ENCODE measurements at regions not wholly inside any gene's neighbourhood (a gene's known extent, or its start where the extent isn't known, plus 50 kb on each side); places are given as distances from the start of the nearest gene placed in this dataset.

DNA sequence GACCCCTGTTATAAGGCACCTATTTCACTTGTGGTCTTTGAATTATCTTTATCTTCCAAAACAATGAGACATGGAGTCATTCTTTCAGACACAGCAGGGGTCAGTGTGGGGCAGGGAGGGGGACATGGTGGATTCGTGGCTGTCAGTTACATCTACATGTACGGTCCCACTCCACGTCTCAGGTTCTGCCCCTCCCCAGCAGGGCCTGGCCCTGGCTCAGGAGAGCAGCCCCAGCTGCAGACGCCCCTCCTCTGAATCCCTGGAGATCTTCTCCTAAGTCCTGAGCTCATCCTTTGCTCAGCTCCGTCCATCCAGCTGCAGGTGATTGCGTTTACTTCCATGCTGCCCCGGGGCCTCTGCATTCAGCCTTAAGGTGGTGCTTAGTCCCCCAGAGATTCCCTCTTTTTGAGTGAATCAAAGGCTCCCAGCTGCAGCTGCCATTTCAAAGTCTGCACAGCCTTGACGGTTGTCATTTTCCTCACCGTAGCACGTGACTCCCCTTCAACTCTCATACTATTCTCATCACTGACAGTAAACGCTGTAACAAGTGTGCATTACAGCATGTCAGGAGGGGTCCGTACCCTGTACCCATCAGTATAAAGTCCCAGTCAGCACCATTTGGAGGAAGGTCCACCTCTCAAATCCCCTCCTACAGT lies 113.4 kb upstream of the TCERG1L start:
- no peak for DNase-seq (ENCODE audit: low read depth, low spot score)

DNA sequence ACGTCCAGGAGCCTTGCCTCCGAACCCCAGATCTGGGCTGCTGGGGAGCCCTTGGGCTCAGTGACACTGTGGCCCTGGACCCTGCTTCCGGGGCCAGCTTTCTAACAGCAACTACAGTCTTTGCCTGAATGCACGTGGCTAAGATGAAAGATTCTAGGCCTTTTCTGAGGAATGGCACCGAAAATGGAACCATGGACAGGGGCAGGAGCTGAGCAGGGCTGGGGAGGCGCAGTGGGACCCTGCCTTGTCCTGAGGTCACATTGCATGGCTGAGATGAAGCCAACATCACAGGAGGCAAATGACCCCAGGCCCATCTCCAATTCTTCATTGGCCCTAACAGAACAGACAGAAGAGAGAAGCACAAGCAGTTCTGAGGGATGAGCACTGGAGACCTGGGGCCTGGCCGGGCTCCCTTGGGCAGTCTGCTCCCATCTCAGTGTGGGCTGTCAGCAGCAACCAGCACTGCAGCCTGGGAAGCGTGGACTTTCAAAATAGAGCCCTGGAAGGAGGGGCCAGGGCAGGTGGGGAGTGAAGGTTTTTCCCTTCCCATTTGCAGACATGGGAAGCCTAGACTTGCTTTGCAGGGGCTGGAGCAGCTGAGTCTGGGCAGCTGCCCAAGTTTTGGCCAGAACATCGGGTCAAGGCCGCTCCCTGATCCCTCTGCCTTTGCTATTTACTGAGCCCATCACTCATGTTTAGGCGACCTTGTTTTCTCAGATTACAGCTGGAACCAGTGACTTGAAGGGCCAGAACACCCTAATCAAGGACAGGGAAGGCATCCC lies 114.4 kb upstream of the TCERG1L start:
- DNase-seq (ENCODE audit: low read depth, low spot score), result peak; percentile 8

DNA sequence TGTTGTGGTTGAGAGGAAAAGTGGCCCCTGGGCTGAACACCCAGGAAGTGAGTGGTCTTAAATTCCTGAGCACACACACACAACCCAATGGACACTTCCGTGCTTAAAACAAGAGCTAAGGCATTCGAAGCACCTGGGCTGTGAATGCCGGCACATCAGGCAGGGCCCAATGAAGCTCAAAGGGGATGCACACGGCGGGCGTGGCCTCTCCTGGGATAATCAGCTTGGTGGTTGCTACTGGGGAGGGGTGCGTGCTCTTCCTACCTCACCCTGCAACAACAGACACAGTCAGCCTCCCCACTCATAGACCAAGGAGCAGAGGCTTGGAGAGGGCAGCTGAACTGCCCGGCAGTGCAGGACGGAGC lies 115.0 kb upstream of the TCERG1L start:
- DNase-seq (ENCODE audit: low read depth, low spot score), result no peak

DNA sequence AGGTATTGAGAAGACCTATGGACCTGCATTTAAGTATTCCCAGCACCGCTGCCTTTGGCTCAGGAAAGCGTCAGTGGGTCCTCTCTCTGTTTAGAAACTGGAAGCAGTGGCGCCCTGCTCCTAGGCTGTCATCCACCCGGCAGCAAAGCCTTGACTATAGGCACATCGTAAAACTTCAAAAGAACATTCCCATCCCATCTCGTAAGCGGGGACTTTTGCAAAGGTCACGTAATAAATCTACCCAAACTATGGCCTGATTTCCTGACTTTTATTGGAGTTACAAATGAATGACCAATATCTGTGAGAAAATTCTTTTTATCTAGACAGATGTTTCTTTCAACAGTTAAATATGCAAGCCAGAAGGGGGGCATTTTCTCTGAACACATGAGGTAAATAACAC lies 115.8 kb upstream of the TCERG1L start:
- DNase-seq (ENCODE audit: low read depth, low spot score), result no peak

DNA sequence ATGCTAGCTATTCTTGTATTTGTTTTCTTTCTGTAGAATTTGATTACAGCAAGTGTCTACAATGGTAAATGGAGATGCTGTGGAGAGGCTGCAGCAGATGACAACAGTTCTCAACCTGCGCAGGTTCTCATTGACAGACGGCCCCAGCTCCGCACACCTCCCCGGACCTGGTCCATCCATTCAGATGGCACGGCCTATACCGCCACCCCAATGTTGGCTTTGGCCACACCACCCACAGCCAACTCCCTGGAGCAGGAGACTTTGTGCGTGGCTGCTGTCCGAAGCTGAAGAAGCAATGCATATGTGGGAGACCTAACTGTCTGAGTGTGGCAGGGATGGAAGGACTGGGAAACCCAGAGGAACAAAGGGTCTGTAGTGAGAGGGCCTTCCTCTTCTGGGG lies 116.4 kb upstream of the TCERG1L start:
- no peak for DNase-seq (ENCODE audit: low read depth, low spot score)

DNA sequence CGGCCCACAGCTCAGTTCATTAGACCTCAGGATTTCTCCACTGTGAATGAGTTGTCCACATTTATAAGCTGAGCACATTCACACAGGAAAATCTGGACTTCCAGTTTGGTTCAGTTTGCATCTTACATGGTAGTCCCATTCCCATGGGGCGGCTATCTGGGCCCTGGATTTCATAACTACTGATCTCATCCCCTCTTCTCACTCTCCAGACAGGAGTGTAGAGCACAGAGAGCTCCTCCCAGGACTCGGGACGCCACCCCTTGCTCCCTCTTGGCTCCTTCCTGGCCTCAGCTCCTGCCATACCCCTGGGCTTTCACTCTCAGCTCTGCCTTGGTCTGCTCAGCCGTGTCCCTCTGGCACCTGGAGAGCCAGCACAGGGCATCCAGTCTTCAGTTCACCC lies 117.6 kb upstream of the TCERG1L start:
- no peak for DNase-seq (ENCODE audit: low read depth, low spot score)

DNA sequence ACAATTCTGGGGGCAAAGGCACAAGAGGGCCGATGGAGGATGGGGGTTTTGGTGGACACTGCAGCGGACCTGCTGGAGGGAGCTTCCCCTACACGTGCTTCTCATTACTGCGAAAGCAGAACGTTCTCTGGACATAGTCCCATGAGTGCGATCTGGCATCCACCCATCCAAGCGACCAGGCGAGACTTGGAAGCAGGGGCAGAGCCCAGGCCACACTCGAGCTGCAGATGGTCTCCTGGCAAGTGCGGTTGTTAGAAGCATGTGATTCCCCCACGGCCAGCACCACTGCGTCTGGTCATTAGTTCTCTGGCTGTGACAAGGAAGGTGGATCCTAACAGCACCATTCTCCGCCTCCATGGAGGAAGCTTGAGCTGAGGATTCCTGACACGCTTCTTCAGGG lies 118.4 kb upstream of the TCERG1L start:
- DNase-seq (ENCODE audit: low read depth, low spot score), result no peak

DNA sequence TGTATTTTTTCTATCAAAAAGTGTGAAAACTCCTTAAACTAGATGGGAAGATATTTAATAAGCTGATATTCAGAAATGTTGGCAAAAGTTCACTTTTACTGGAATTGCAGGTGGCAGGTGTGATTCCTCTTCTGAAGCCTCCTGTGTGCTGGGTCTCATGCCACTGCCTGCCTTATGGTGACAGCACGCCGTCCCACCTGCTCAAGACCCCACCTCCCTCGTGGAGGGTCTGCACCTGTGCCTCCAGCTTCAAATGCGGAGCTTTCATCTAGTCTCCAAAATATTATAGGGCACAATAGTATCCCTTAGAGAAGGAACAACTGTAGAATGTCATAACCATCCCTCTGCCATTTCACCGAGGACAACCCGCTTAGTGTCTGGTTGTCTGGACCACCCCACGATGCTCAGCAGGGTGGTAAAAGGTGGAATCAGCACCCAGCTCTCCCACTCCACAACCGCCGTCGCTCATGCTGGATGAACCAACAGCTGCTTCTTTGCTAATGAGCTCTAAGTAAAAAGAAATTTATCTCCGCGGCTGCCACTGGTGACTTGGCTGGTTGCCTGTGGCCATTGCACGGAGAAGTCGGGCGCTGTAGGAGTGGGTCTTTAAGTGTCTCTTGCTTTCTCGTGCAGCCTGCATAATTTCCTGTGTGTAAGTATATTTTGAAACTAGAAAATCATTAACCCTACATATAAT lies 119.3 kb upstream of the TCERG1L start:
- DNase-seq (ENCODE audit: low read depth, low spot score), result no peak

DNA sequence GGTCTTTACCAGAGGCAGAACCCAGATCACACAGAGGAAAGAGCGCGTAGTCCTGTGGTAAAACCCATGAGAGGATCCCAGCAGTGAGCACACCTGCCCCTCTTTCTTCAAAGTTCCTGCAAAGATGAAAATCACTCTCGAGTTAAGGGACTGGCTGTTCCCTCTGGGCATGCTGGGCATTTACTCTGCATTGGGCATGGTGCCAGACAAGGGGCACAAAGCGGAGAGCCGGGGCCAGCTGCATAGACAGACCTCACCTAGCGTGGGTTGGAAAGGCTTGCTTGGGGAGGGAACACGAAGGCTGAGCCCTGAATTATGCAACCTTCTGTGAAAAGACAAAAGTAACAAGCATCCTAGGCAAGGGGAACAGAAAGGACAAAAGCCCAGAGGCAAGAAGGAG lies 120.0 kb upstream of the TCERG1L start:
- DNase-seq (ENCODE audit: low read depth, low spot score), result no peak

DNA sequence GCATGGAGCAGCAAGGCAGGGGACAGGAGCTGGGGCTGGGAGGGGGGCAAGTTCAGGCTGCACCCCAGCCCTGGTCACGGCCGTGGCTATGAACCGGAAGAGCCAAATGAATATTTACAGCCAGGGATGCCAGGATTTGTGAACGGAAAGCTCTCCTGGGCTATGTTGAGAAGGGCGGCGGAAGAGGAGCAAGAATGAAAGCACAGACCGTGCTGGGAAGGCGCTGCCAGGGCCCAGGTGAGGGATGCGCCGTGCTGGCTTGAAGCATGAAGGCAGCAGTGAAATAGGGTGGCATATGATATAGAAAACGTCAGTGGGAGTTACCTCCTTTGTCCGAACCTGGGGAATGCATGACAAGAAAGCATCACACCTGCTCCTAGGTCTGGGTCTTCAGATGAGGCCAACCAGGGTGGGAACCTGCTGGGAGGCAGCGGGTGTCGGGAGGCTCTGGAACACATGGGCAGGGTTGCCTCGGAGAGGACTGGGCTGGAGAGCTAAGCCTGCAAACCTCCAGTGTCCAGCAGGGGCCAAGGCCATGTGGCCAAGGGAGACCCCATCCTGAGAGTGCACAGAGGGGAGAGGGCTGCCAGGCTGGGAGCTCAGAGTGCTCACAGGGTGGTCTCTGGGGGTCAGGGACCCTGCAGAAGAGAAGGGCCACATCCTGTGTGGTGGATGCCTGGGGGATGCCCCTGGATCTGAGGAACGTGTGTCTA lies 120.6 kb upstream of the TCERG1L start:
- DNase-seq (ENCODE audit: low read depth, low spot score), result no peak

DNA sequence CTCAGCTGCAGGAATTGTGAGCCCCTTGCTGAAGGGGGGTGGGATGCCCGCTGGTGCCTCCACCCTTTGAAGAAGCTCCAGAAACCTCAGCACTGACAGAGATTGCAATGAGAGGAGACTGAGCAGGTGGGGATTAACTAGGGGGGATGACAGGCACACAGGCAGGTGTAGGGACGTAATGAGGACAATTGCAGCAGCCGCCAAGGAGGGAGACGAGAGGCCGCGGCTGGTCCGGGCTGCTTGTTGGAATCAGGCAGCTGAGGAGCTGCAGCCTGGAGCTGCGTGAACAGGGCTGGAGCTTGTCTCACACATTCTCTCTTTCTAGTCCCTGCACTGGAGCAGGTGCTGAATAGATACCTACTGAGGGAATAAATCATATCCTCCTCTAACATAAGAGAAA lies 122.0 kb upstream of the TCERG1L start:
- DNase-seq (ENCODE audit: low read depth, low spot score), result no peak

DNA sequence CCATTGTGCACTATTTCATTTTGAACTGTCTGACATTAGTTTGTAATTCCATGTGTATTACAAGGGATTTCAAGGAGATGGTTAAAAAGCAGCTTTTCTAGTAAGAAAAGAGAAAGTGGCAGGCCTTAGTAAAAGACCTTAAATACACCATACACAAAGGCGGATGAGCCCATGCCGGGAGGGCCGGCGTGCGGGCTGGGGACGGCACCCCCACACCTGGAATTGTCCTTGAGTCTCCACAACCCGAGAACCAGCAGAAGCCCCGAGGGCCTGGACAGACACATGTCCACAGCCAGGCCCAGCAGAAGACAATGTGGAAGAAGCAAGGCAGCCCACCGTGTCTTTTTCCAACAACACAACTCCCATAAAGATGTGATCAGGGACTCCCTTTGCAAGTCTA lies 123.7 kb upstream of the TCERG1L start:
- no peak for DNase-seq (ENCODE audit: low read depth, low spot score)

DNA sequence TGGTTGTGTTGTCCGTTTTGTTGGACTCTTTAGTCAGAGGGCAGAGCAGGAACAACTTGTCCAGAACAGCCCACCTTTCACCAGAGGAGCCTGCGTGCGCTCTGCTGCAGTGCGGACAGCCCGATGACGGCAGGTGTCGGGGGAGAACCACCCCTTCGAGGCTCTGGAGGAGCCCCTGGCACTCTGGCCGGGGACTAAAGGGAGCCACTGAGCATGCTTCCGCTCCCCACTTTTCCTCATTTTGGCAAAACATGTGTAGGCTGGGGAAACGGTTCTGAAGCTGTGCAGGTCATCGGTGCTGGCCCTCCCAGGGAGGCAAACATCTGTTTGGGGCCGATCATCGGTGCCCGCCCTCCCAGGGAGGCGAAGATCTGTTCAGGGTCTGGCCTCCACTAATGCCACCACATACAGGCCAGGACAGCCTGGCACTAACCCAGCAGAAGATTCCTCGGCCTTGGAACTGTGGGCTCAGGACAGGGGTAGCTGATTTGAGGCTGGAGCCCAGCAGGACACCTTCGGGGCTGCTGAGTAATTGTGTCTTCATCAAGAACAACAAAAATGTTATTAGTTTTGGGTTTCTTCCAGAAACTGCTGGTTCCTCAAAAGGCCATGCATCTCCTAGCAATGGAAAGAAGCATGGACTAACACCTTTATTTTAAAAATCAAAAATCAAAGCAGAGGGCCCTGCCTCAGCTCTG lies 124.4 kb upstream of the TCERG1L start:
- no peak for DNase-seq (ENCODE audit: low read depth, low spot score)

DNA sequence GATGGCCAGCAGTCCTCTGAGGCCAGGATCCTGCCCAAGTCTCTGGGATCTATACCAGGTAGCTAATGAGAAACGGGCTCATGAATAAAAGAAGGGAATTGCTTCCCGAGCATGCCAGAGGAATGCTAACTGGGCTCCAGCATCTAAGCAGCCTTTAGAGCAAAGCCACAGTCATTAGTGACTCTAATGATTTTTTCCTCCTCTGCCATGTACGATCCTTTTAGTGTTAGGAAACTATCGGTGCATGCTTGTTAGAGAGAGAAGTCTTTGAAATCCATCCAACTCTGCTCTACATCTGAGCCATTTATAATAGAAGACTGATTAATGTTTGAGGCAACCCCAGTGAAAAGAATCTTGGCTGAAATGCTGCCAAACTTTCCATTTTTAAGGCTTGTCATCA lies 124.9 kb upstream of the TCERG1L start:
- no peak for DNase-seq (ENCODE audit: low read depth, low spot score)

DNA sequence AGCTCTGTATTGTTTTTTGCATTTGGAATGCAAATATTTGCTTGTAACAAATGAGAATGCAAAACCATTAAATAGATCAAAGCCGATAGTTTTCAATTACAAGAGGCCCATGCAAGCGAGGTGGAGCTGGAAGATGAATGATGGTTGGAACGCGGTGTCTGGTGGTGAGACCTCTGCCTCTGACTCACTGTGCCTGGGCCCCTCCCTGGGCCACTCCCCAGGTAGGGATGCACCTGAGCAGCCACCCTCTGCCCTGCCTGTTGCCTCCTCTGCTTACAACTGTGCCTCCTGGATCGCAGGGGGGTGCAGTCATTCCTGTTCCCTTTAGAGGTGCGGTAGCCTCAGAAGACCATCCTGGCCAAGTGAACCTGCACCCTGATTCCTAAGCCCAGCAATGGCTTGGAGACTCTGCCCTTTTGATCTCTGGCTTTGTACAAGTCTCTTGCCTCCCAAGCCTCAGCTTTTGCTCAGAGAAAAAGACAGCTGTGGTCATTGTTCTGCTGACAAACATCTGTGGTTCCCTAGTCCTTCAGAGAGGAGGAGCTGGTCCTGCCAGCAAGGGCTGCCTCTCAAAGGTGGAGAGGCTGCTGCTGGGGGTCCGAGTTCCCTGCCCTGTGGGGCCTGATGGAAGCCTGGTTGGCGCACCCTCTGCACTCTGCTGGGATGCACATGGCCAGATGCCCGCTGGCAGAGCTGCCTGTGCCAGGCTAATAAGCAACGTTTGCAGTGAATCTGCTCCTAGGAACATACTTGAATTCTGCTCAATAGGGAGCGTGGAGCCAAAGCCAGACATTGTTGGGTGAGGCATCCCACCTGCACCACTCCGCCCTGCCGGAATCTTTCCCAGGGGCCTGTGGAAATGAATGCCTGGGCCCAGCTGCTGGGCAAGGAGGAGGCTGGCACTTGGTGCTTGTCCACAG lies 126.3 kb upstream of the TCERG1L start:
- DNase-seq (ENCODE audit: low read depth, low spot score), result no peak

DNA sequence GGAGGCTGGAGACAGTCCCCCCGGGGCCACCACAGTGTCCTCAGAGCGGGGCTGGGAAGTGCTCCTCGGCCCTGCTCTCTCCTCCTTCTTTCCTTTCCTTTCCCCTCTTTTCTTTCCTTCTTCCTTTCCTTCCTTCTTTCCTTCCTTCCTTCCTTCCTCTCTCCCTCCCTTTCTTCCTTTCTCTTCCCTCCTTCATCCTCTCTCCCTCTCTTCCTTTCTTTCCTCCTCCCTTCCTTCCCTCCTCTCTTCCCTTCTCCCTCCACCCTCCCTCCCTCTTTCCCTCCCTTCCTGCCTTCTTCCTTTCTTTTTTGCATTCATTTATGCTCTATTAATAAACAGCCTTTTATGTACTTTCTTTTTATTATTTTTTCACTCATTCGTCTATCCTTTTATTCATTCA lies 127.1 kb upstream of the TCERG1L start:
- DNase-seq (ENCODE audit: low read depth, low spot score), result no peak

DNA sequence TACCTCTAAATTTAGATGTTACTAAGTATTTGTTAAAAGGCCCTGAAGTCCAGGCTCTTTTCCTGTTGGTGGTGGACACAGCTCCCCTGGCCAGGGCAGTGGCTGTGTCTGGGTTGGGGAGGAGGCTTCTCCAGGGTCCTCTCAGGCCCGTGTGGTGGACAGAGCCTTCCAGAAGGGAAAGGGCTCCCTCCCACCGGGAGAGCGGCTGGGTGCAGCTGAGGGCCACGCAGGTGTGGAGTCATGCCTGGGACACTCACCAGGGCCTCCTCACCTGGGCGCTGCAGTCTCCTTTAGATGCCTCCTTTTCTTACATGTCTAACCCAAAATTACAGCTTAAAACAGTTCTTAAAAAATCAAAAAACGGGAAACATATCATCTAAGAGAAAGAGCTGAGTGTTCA lies 128.2 kb upstream of the TCERG1L start:
- no peak for DNase-seq (ENCODE audit: low read depth, low spot score)

DNA sequence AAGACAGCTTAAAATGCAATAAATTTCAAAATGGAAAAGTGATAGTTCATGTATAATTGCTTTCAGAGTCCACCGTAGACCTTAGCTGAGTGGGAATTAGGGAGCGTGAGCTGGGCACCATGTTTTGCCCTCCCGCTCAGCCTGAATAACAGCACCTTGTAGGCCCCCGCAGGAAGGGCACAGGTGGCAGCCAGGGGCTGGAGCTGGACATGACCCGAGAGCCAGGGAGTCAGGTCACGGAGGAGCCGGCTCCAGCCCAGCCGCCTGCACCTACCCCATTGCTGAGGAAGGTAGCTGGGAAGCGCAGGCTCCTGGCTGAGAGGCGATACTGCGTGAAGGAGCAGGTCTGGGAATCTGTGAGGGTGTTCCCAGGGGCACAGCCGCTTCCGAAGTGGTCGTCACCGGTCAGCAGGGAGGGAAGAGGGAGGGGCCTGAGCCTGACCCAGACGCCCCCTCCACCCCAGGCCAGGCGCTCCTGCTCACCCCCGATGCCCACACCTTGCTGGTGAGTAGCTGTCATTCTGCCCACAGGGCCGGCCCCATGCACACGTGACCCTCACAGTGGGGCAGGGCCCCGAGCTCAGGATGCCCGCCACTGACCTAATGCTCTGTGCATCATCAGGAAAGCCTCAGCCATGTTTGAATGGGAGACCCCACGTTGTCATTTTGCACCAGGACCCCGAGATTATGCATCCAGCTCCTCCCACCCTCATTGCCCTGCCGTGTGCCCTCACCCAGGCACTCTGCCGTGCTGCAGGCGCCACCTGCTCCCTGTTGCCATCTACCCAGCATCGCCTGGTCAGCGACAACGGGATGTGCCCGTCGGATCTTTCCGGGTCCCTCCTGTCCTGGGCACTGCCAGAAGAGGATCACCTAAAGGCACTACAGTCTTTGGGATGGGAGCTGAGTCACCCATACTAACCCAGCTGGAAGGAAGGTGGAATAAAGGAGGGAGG lies 129.2 kb upstream of the TCERG1L start:
- DNase-seq (ENCODE audit: low read depth, low spot score), result no peak

DNA sequence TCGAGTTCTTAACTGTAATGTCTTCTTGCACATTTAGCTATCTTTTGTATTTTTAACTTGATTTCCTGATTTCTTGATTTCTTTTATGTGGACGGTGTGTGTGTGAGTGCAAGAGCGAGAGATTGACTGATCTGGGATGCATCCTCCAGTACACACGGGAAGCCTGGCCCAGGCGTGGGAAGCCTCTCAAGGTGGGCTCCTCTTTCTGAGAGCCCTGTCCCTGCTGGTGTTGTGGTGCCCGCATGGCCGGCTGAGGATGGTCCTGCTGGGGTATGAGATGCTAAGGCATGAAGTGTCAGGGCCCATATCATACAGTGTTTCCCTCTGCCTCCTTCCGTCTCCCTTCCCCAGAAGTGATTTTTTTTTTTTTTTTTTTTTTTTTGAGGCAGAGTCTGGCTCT lies 130.8 kb upstream of the TCERG1L start:
- no peak for DNase-seq (ENCODE audit: low read depth, low spot score)

DNA sequence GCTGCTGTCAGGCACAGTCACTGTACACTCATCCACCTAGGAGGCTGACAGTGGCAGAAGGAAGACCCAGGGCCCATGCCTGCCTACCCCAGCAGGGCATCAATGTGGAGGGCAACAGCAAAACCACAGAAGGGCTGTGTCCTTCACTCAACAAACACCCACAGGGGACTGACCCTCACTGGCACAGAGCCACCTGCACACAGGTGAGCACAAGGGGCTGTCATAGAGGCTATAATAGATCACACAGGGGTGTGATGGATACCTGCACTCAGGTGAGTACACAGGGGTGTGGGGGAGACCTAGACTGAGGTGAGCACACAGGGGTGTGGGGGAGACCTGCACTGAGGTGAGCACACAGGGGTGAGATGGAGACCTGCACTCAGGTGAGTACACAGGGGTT lies 132.8 kb upstream of the TCERG1L start:
- no peak for DNase-seq (ENCODE audit: low read depth, low spot score)
